IgD-negative memory B cell (primary cell): ENCODE measurements at regions not wholly inside any gene's neighbourhood (a gene's known extent, or its start where the extent isn't known, plus 50 kb on each side); places are given as distances from the start of the nearest gene placed in this dataset.

Source experiments
- H3K27ac Mint-ChIP-seq, 3 donors: one replicate each; pipeline ENCODE4 v1.8.0; 2020 to 2022; ENCODE audit warnings: mild to moderate bottlenecking in 3 of 3, mixed read lengths in 3 of 3, moderate library complexity in 1 of 3
- H3K27me3 Mint-ChIP-seq: one replicate; pipeline ENCODE4 v1.8.0; 2021; ENCODE audit warnings: mixed read lengths
- H3K36me3 Mint-ChIP-seq: one replicate; pipeline ENCODE4 v1.8.0; 2020; ENCODE audit warnings: mild to moderate bottlenecking, mixed read lengths
- H3K4me1 Mint-ChIP-seq, 3 donors: one replicate each; pipeline ENCODE4 v1.8.0; 2020 to 2022; ENCODE audit warnings: mixed read lengths in 3 of 3, mild to moderate bottlenecking in 1 of 3
- H3K4me3 Mint-ChIP-seq, 4 donors: one replicate each; pipeline ENCODE4 v1.8.0; 2020 to 2022; ENCODE audit warnings: mild to moderate bottlenecking in 4 of 4, mixed read lengths in 4 of 4, moderate library complexity in 3 of 4
- H3K9me3 Mint-ChIP-seq, 3 donors: one replicate each; pipeline ENCODE4 v1.8.0; 2020 to 2021; ENCODE audit warnings: mixed read lengths in 3 of 3, mild to moderate bottlenecking in 1 of 3

- peaks cover 6% of the 10 kb centered on the region for H3K27me3 Mint-ChIP-seq
- H3K4me1 Mint-ChIP-seq, result peaks cover 0 to 2% (median 0%) of the 10 kb centered on the region in 3 donors
- H3K9me3 Mint-ChIP-seq, result no peaks in the 10 kb centered on the region
- H3K4me3 Mint-ChIP-seq, result no peak overlapping the region
- H3K36me3 Mint-ChIP-seq, result peaks cover 2% of the 10 kb centered on the region
- H3K27ac Mint-ChIP-seq, result no peak overlapping the region
Observed at GRCh38 chr5:171647043-171647903, 138.3 kb upstream of the SMIM23 start.

GRCh38 chr5:171647904-171648260 is 137.7 kb upstream of the SMIM23 start:
- peaks cover 2% of the 10 kb centered on the region for H3K36me3 Mint-ChIP-seq
- H3K9me3 Mint-ChIP-seq, result no peaks in the 10 kb centered on the region
- no peak overlapping the region for H3K4me3 Mint-ChIP-seq
- H3K4me1 Mint-ChIP-seq, result peaks cover 0 to 2% (median 0%) of the 10 kb centered on the region in 3 donors
- peaks cover 6% of the 10 kb centered on the region for H3K27me3 Mint-ChIP-seq
- H3K27ac Mint-ChIP-seq, result no peak overlapping the region

- Mint-ChIP-seq H3K9me3 (peaks cover 0 to 4% (median 3%) of the 10 kb centered on the region in 3 donors), H3K27me3 (peaks cover 7% of the 10 kb centered on the region), H3K4me3 (no peak overlapping the region), H3K27ac (no peak overlapping the region), H3K4me1 (peaks cover 0 to 2% (median 0%) of the 10 kb centered on the region in 3 donors), H3K36me3 (peaks cover 2% of the 10 kb centered on the region)
Observed at GRCh38 chr5:171648279-171649074, 137.1 kb upstream of the SMIM23 start.

GRCh38 chr5:171649075-171649401 is 136.6 kb upstream of the SMIM23 start:
- Mint-ChIP-seq H3K27me3 (peaks cover 7% of the 10 kb centered on the region), H3K9me3 (peaks cover 0 to 7% (median 4%) of the 10 kb centered on the region in 3 donors), H3K4me1 (peaks cover 0 to 2% (median 0%) of the 10 kb centered on the region in 3 donors), H3K27ac (no peak overlapping the region), H3K36me3 (peaks cover 2% of the 10 kb centered on the region), H3K4me3 (no peak overlapping the region)

GRCh38 chr5:171650597-171650996 is 135.0 kb upstream of the SMIM23 start:
- Mint-ChIP-seq H3K27ac (no peak overlapping the region), H3K36me3 (peaks cover 2% of the 10 kb centered on the region), H3K27me3 (peaks cover 5% of the 10 kb centered on the region), H3K9me3 (peaks cover 3 to 7% (median 4%) of the 10 kb centered on the region in 3 donors), H3K4me3 (no peak overlapping the region), H3K4me1 (no peaks in the 10 kb centered on the region)

- peaks cover 5% of the 10 kb centered on the region for H3K27me3 Mint-ChIP-seq
- H3K36me3 Mint-ChIP-seq, result peaks cover 2% of the 10 kb centered on the region
- no peak overlapping the region for H3K4me3 Mint-ChIP-seq
- no peaks in the 10 kb centered on the region for H3K4me1 Mint-ChIP-seq
- peaks cover 3 to 7% (median 4%) of the 10 kb centered on the region in 3 donors for H3K9me3 Mint-ChIP-seq
- no peak overlapping the region for H3K27ac Mint-ChIP-seq
Observed at GRCh38 chr5:171651102-171651501, 134.5 kb upstream of the SMIM23 start.

GRCh38 chr5:171654881-171655280 is 130.7 kb upstream of the SMIM23 start:
- no peak overlapping the region for H3K4me3 Mint-ChIP-seq
- peaks cover 3 to 7% (median 4%) of the 10 kb centered on the region in 3 donors for H3K9me3 Mint-ChIP-seq
- H3K27me3 Mint-ChIP-seq, result peaks cover 5% of the 10 kb centered on the region
- H3K36me3 Mint-ChIP-seq, result no peaks in the 10 kb centered on the region
- H3K27ac Mint-ChIP-seq, result no peak overlapping the region
- no peaks in the 10 kb centered on the region for H3K4me1 Mint-ChIP-seq

- Mint-ChIP-seq H3K4me3 (no peak overlapping the region), H3K4me1 (no peaks in the 10 kb centered on the region), H3K27ac (no peak overlapping the region), H3K9me3 (peaks cover 3 to 7% (median 4%) of the 10 kb centered on the region in 3 donors), H3K36me3 (no peaks in the 10 kb centered on the region), H3K27me3 (peaks cover 5% of the 10 kb centered on the region)
Observed at GRCh38 chr5:171657473-171657872, 128.1 kb upstream of the SMIM23 start.

- no peaks in the 10 kb centered on the region for H3K4me1 Mint-ChIP-seq
- H3K4me3 Mint-ChIP-seq, result no peak overlapping the region
- peaks cover 4% of the 10 kb centered on the region for H3K27me3 Mint-ChIP-seq
- no peaks in the 10 kb centered on the region for H3K36me3 Mint-ChIP-seq
- peaks cover under 1 to 4% (median 4%) of the 10 kb centered on the region in 3 donors for H3K9me3 Mint-ChIP-seq
- H3K27ac Mint-ChIP-seq, result no peak overlapping the region
Observed at GRCh38 chr5:171659896-171660295, 125.7 kb upstream of the SMIM23 start.

GRCh38 chr5:171660434-171660833 is 125.2 kb upstream of the SMIM23 start:
- H3K4me1 Mint-ChIP-seq, result no peaks in the 10 kb centered on the region
- H3K9me3 Mint-ChIP-seq, result peaks cover 0 to 4% (median 4%) of the 10 kb centered on the region in 3 donors
- no peak overlapping the region for H3K27ac Mint-ChIP-seq
- no peaks in the 10 kb centered on the region for H3K36me3 Mint-ChIP-seq
- H3K4me3 Mint-ChIP-seq, result no peak overlapping the region
- H3K27me3 Mint-ChIP-seq, result peaks cover 4% of the 10 kb centered on the region

GRCh38 chr5:171661143-171661542 is 124.5 kb upstream of the SMIM23 start:
- Mint-ChIP-seq H3K9me3 (peaks cover 0 to 4% (median 4%) of the 10 kb centered on the region in 3 donors), H3K36me3 (no peaks in the 10 kb centered on the region), H3K4me3 (no peak overlapping the region), H3K27me3 (peaks cover 4% of the 10 kb centered on the region), H3K4me1 (no peaks in the 10 kb centered on the region), H3K27ac (no peak overlapping the region)

- no peak overlapping the region for H3K4me3 Mint-ChIP-seq
- H3K4me1 Mint-ChIP-seq, result no peaks in the 10 kb centered on the region
- H3K9me3 Mint-ChIP-seq, result peaks cover 0 to 4% (median 4%) of the 10 kb centered on the region in 3 donors
- H3K36me3 Mint-ChIP-seq, result no peaks in the 10 kb centered on the region
- peaks cover 2% of the 10 kb centered on the region for H3K27me3 Mint-ChIP-seq
- H3K27ac Mint-ChIP-seq, result no peak overlapping the region
Observed at GRCh38 chr5:171663311-171664085, 122.1 kb upstream of the SMIM23 start.

GRCh38 chr5:171664489-171664888 is 121.1 kb upstream of the SMIM23 start:
- Mint-ChIP-seq H3K4me1 (no peaks in the 10 kb centered on the region), H3K27me3 (peaks cover 3% of the 10 kb centered on the region), H3K36me3 (no peaks in the 10 kb centered on the region), H3K27ac (no peak overlapping the region), H3K4me3 (no peak overlapping the region), H3K9me3 (peaks cover 0 to 4% (median 4%) of the 10 kb centered on the region in 3 donors)

GRCh38 chr5:171666815-171667214 is 118.8 kb upstream of the SMIM23 start:
- Mint-ChIP-seq H3K4me3 (no peak overlapping the region), H3K27ac (no peak overlapping the region), H3K4me1 (no peaks in the 10 kb centered on the region), H3K9me3 (peaks cover 0 to 4% (median 4%) of the 10 kb centered on the region in 3 donors), H3K36me3 (no peaks in the 10 kb centered on the region), H3K27me3 (peaks cover 6% of the 10 kb centered on the region)
